H1 (cell line): ENCODE measurements at regions not wholly inside any gene's neighbourhood (a gene's known extent, or its start where the extent isn't known, plus 50 kb on each side); places are given as distances from the start of the nearest gene placed in this dataset.

Source experiments
- ASH2L ChIP-seq: fragments of 200-600, 300-600 bp; sonication (generic); IDR thresholded peaks from one replicate; pipeline ENCODE4 v1.7.1; 2017; ENCODE audit warnings: low read length
- CTBP2 ChIP-seq: IDR thresholded peaks from 2 replicates; pipeline ENCODE4 v1.7.0; 2011; ENCODE audit warnings: borderline replicate concordance, mild to moderate bottlenecking, moderate library complexity, mixed read lengths, low read length; ENCODE audit not compliant: insufficient read depth, insufficient read length
- EGR1 ChIP-seq: IDR thresholded peaks from 2 replicates; pipeline ENCODE4 v1.6.1; 2011; ENCODE audit warnings: low read depth, low read length, borderline replicate concordance
- JUND ChIP-seq: IDR thresholded peaks from 2 replicates; pipeline ENCODE4 v1.6.1; 2011; ENCODE audit warnings: mild to moderate bottlenecking, improper control_type of control experiment, low read length
- NANOG ChIP-seq: IDR thresholded peaks from 2 replicates; pipeline ENCODE4 v1.6.1; 2011; ENCODE audit warnings: low read length, low read depth, mild to moderate bottlenecking, inconsistent platforms; ENCODE audit not compliant: insufficient read depth, poor library complexity, severe bottlenecking
- POLR2A ChIP-seq, 2 experiments: IDR thresholded peaks; 1 replicate in 1 of 2; 2 replicates in 1 of 2; pipeline ENCODE4 v1.6.1; 2011; ENCODE audit warnings: low read depth in 2 of 2, low read length in 2 of 2, mild to moderate bottlenecking in 2 of 2; ENCODE audit errors: control extremely low read depth in 1 of 2
- POU5F1 ChIP-seq: IDR thresholded peaks from 2 replicates; pipeline ENCODE4 v1.6.1; 2011; ENCODE audit warnings: low read depth, mild to moderate bottlenecking, low read length, moderate library complexity
- RXRA ChIP-seq: IDR thresholded peaks from 2 replicates; pipeline ENCODE4 v1.6.1; 2011; ENCODE audit warnings: low read depth, mild to moderate bottlenecking, low read length, moderate library complexity; ENCODE audit not compliant: insufficient read depth
- SP4 ChIP-seq: IDR thresholded peaks from 2 replicates; pipeline ENCODE4 v1.6.1; 2012; ENCODE audit warnings: low read length, inconsistent platforms
- SUZ12 ChIP-seq: fragments of 200-600 bp; sonication (generic); IDR thresholded peaks from 2 replicates; pipeline ENCODE4 v1.6.1; 2012; ENCODE audit warnings: mild to moderate bottlenecking, inconsistent platforms, low read length, moderate library complexity, mixed read lengths
- TBP ChIP-seq: IDR thresholded peaks from 2 replicates; pipeline ENCODE4 v1.6.1; 2011; ENCODE audit warnings: low read depth, low read length, improper control_type of control experiment
- TF ChIP-seq, protein P1 (sequence below): fragments of 300-600 bp; sonication (generic); IDR thresholded peaks from 2 replicates; pipeline ENCODE4 v1.7.1; 2012; ENCODE audit warnings: low read length, moderate library complexity, mild to moderate bottlenecking, inconsistent platforms; ENCODE audit not compliant: insufficient replicate concordance
- TF ChIP-seq, protein P2 (sequence below): IDR thresholded peaks from 2 replicates; pipeline ENCODE4 v1.6.1; 2011; ENCODE audit warnings: low read depth, mild to moderate bottlenecking, low read length; ENCODE audit not compliant: insufficient read depth

DNA sequence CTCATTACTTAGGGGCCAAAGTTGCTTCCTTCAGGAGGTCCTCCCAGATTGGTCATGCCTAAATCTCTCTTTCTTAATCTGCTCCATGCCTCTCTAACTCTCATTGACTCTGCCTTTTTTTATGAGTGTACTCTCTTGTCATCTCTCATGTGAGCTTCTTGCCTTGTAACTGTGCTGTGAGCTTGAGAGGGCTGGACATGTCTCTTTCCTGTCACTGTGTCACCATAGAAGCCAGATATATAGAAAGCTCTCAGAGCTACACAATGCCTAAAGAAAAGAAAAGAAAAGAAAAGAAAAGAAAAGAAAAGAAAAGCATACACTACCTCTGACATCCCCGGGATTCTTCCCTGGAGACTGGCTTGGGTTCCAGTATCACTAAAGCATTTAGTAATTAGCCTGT lies 161.5 kb upstream of the SKOR2 start (continued):
- TF ChIP-seq, protein P1, sequence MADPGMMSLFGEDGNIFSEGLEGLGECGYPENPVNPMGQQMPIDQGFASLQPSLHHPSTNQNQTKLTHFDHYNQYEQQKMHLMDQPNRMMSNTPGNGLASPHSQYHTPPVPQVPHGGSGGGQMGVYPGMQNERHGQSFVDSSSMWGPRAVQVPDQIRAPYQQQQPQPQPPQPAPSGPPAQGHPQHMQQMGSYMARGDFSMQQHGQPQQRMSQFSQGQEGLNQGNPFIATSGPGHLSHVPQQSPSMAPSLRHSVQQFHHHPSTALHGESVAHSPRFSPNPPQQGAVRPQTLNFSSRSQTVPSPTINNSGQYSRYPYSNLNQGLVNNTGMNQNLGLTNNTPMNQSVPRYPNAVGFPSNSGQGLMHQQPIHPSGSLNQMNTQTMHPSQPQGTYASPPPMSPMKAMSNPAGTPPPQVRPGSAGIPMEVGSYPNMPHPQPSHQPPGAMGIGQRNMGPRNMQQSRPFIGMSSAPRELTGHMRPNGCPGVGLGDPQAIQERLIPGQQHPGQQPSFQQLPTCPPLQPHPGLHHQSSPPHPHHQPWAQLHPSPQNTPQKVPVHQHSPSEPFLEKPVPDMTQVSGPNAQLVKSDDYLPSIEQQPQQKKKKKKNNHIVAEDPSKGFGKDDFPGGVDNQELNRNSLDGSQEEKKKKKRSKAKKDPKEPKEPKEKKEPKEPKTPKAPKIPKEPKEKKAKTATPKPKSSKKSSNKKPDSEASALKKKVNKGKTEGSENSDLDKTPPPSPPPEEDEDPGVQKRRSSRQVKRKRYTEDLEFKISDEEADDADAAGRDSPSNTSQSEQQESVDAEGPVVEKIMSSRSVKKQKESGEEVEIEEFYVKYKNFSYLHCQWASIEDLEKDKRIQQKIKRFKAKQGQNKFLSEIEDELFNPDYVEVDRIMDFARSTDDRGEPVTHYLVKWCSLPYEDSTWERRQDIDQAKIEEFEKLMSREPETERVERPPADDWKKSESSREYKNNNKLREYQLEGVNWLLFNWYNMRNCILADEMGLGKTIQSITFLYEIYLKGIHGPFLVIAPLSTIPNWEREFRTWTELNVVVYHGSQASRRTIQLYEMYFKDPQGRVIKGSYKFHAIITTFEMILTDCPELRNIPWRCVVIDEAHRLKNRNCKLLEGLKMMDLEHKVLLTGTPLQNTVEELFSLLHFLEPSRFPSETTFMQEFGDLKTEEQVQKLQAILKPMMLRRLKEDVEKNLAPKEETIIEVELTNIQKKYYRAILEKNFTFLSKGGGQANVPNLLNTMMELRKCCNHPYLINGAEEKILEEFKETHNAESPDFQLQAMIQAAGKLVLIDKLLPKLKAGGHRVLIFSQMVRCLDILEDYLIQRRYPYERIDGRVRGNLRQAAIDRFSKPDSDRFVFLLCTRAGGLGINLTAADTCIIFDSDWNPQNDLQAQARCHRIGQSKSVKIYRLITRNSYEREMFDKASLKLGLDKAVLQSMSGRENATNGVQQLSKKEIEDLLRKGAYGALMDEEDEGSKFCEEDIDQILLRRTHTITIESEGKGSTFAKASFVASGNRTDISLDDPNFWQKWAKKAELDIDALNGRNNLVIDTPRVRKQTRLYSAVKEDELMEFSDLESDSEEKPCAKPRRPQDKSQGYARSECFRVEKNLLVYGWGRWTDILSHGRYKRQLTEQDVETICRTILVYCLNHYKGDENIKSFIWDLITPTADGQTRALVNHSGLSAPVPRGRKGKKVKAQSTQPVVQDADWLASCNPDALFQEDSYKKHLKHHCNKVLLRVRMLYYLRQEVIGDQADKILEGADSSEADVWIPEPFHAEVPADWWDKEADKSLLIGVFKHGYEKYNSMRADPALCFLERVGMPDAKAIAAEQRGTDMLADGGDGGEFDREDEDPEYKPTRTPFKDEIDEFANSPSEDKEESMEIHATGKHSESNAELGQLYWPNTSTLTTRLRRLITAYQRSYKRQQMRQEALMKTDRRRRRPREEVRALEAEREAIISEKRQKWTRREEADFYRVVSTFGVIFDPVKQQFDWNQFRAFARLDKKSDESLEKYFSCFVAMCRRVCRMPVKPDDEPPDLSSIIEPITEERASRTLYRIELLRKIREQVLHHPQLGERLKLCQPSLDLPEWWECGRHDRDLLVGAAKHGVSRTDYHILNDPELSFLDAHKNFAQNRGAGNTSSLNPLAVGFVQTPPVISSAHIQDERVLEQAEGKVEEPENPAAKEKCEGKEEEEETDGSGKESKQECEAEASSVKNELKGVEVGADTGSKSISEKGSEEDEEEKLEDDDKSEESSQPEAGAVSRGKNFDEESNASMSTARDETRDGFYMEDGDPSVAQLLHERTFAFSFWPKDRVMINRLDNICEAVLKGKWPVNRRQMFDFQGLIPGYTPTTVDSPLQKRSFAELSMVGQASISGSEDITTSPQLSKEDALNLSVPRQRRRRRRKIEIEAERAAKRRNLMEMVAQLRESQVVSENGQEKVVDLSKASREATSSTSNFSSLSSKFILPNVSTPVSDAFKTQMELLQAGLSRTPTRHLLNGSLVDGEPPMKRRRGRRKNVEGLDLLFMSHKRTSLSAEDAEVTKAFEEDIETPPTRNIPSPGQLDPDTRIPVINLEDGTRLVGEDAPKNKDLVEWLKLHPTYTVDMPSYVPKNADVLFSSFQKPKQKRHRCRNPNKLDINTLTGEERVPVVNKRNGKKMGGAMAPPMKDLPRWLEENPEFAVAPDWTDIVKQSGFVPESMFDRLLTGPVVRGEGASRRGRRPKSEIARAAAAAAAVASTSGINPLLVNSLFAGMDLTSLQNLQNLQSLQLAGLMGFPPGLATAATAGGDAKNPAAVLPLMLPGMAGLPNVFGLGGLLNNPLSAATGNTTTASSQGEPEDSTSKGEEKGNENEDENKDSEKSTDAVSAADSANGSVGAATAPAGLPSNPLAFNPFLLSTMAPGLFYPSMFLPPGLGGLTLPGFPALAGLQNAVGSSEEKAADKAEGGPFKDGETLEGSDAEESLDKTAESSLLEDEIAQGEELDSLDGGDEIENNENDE: no peak
- no peak for TF ChIP-seq NANOG
- no peak for TF ChIP-seq SUZ12
- no peak for TF ChIP-seq SP4
- no peak for TF ChIP-seq JUND
- no peak for TF ChIP-seq ASH2L
- TF ChIP-seq RXRA: no peak
- TF ChIP-seq POU5F1: no peak
- TF ChIP-seq CTBP2: no peak
- TF ChIP-seq, protein P2, sequence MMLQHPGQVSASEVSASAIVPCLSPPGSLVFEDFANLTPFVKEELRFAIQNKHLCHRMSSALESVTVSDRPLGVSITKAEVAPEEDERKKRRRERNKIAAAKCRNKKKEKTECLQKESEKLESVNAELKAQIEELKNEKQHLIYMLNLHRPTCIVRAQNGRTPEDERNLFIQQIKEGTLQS: no peak
- no peak for TF ChIP-seq POLR2A (IDR thresholded peaks at IDR 0.05; ENCODE audit: control extremely low read depth in 1 of 2, low read depth in 2 of 2, low read length in 2 of 2)
- TF ChIP-seq EGR1: no peak
- no peak for TF ChIP-seq TBP
